ENCODE measurements at regions not wholly inside any gene's neighbourhood (a gene's known extent, or its start where the extent isn't known, plus 50 kb on each side); places are given as distances from the start of the nearest gene placed in this dataset.

GRCh38 chr12:130104571-130105106 is 57.6 kb upstream of the FZD10 start:
- peak; percentile 33 for DNase-seq

GRCh38 chr12:130109062-130109945 is 53.0 kb upstream of the FZD10 start:
- DNase-seq = no peak

GRCh38 chr12:130110914-130111313 is 51.4 kb upstream of the FZD10 start:
- no peak for DNase-seq

DNA sequence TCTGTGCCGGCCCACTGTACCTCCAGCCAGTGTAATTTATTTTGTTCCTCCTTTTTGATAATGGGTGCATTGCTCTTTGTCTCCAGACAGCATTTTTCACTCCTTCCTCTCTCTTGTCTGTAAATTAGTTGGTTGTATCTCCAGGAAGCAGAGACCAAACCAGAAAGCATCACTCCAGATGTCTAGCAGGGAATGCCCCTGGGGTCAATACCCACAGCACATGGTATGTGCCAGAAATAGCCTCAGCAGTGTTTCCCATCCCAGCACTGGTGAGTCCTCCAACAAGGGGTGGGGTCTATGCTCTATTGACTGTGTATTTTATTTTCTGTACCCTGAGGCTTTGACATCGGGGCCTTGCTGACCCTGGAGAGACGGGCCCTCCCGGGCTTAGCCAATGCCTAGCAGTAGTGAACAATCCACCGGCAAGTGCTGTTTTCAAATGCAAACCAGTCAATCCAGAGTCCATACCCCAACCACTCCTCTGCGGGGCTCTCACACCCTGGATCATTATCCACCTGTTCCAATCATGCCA is 50.2 kb upstream of the FZD10 start:
- no peak for DNase-seq

Measured in DMS79 treated with DMSO at 0.1 percent for 48 hours (cell line).